ENCODE measurements at regions not wholly inside any gene's neighbourhood (a gene's known extent, or its start where the extent isn't known, plus 50 kb on each side); places are given as distances from the start of the nearest gene placed in this dataset.

GRCh38 chr5:108650997-108651396, 96.7 kb upstream of the FER start:
- TF ChIP-seq CTCF (IDR thresholded peaks at IDR 0.05) (no peak), POLR2A (IDR thresholded peaks at IDR 0.05) (no peak), POLR2AphosphoS5 (IDR thresholded peaks at IDR 0.05; ENCODE audit: insufficient read depth in 1 of 2, low read depth in 1 of 2) (no peak)

Measured in vagina (tissue), 2 donors.